Activated T-helper 17 cell treated with anti-CD3 and anti-CD28 coated beads, Interleukin-2, amount 50 U/mL, for 72 hours (primary cell): ENCODE measurements at regions not wholly inside any gene's neighbourhood (a gene's known extent, or its start where the extent isn't known, plus 50 kb on each side); places are given as distances from the start of the nearest gene placed in this dataset.
"Not testable (repeated sequence)": the region's sequence is repeated elsewhere in the genome, so short reads cannot be mapped to it uniquely, and the experiment has no call there.

Experiments used
- ATAC-seq: fragments of 150-1000 bp; cut with Tn5 transposase; replicated peaks from 2 replicates; pipeline ENCODE4 v1.10.0; 2021; ENCODE audit warnings: mild to moderate bottlenecking, moderate library complexity
- H3K27ac Mint-ChIP-seq: one replicate; pipeline ENCODE4 v1.8.0; 2022; ENCODE audit warnings: mixed read lengths
- H3K27me3 Mint-ChIP-seq: one replicate; pipeline ENCODE4 v1.8.0; 2022; ENCODE audit warnings: mixed read lengths
- H3K36me3 Mint-ChIP-seq: one replicate; pipeline ENCODE4 v1.8.0; 2022; ENCODE audit warnings: low read depth, mild to moderate bottlenecking, mixed read lengths
- H3K4me1 Mint-ChIP-seq: one replicate; pipeline ENCODE4 v1.8.0; 2022; ENCODE audit warnings: mixed read lengths
- H3K4me3 Mint-ChIP-seq: one replicate; pipeline ENCODE4 v1.8.0; 2022; ENCODE audit warnings: mild to moderate bottlenecking, mixed read lengths
- H3K9me3 Mint-ChIP-seq: one replicate; pipeline ENCODE4 v1.8.0; 2022; ENCODE audit warnings: mixed read lengths

- no peak for ATAC-seq
- Mint-ChIP-seq H3K27ac (no peak overlapping the region), H3K9me3 (peaks cover 12% of the 10 kb centered on the region), H3K27me3 (no peaks in the 10 kb centered on the region), H3K4me3 (no peak overlapping the region), H3K36me3 (no peaks in the 10 kb centered on the region), H3K4me1 (no peaks in the 10 kb centered on the region)
Measured at GRCh38 chr4:104353481-104353880, 141.2 kb downstream of the CXXC4 start.

DNA sequence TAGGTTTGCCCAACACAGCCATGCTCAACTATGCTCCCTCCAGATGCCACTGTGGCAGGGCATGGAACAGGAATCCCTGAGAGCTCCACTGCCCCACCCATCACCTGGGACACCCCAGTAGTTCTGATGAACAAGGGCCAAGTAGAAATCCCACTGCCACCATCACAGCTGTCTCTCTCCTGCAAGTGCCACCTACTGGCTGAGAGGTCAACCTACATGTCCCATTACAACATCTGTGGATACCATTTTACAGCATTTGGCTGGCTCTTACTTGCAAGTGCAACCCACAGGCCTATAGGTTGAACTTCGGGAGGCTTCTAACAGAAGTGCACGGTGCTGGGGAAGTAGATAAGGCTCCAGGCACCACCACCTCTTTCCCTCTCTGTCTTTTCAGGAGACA, 142.5 kb downstream of the CXXC4 start:
- H3K27ac Mint-ChIP-seq, result no peak overlapping the region
- H3K4me3 Mint-ChIP-seq, result no peak overlapping the region
- no peak for ATAC-seq
- H3K27me3 Mint-ChIP-seq, result no peaks in the 10 kb centered on the region
- no peaks in the 10 kb centered on the region for H3K4me1 Mint-ChIP-seq
- H3K36me3 Mint-ChIP-seq, result no peaks in the 10 kb centered on the region
- H3K9me3 Mint-ChIP-seq, result peaks cover 12% of the 10 kb centered on the region

- H3K27ac Mint-ChIP-seq, result no peak overlapping the region
- H3K27me3 Mint-ChIP-seq, result no peaks in the 10 kb centered on the region
- no peak for ATAC-seq
- no peaks in the 10 kb centered on the region for H3K4me1 Mint-ChIP-seq
- no peaks in the 10 kb centered on the region for H3K36me3 Mint-ChIP-seq
- H3K9me3 Mint-ChIP-seq, result peaks cover 9% of the 10 kb centered on the region
- no peak overlapping the region for H3K4me3 Mint-ChIP-seq
Measured at GRCh38 chr4:104351706-104352105, 143.0 kb downstream of the CXXC4 start.

GRCh38 chr4:104345598-104346242, 149.0 kb downstream of the CXXC4 start:
- Mint-ChIP-seq H3K4me3 (no peak overlapping the region), H3K36me3 (no peaks in the 10 kb centered on the region), H3K27ac (no peak overlapping the region), H3K9me3 (peaks cover 3% of the 10 kb centered on the region), H3K27me3 (no peaks in the 10 kb centered on the region), H3K4me1 (no peaks in the 10 kb centered on the region)
- ATAC-seq, result no peak

- Mint-ChIP-seq H3K9me3 (no peaks in the 10 kb centered on the region), H3K27me3 (no peaks in the 10 kb centered on the region), H3K4me1 (no peaks in the 10 kb centered on the region), H3K4me3 (no peak overlapping the region), H3K27ac (no peak overlapping the region), H3K36me3 (no peaks in the 10 kb centered on the region)
- no peak for ATAC-seq
Measured at GRCh38 chr4:104344342-104344980, 150.2 kb downstream of the CXXC4 start.

- Mint-ChIP-seq H3K9me3 (no peaks in the 10 kb centered on the region), H3K36me3 (no peaks in the 10 kb centered on the region), H3K27ac (no peak overlapping the region), H3K4me3 (no peak overlapping the region), H3K4me1 (no peaks in the 10 kb centered on the region), H3K27me3 (no peaks in the 10 kb centered on the region)
- no peak for ATAC-seq
Measured at GRCh38 chr4:104334410-104334809, 160.3 kb downstream of the CXXC4 start.

GRCh38 chr4:104330125-104330905, 164.4 kb downstream of the CXXC4 start:
- Mint-ChIP-seq H3K27me3 (no peaks in the 10 kb centered on the region), H3K27ac (no peak overlapping the region), H3K36me3 (no peaks in the 10 kb centered on the region), H3K9me3 (peaks cover 3% of the 10 kb centered on the region), H3K4me3 (no peak overlapping the region), H3K4me1 (no peaks in the 10 kb centered on the region)
- no peak for ATAC-seq

DNA sequence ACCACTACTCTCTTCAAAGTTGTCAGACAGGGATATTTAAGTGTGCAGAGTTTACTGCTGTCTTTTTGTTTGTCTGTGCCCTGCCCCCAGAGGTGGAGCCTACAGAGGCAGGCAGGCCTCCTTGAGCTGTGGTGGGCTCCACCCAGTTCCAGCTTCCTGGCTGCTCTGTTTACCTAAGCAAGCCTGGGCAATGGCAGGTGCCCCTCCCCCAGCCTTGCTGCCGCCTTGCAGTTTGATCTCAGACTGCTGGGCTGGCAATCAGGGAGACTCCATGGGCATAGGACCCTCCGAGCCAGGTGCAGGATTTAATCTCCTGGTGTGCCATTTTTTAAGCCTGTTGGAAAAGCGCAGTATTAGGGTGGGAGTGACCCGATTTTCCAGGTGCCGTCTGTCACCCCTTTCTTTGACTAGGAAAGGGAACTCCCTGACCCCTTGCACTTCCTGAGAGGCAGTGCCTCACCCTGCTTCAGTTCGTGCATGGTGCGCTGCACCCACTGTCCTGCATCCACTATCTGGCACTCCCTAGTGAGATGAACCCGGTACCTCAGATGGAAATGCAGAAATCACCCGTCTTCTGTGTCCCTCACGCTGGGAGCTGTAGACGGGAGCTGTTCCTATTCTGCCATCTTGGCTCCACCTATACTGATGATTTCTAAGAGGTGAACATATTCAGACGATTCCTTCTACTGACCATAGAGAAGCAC, 167.6 kb downstream of the CXXC4 start:
- not testable (repeated sequence) for ATAC-seq, H3K9me3 Mint-ChIP-seq, H3K27ac Mint-ChIP-seq, H3K4me3 Mint-ChIP-seq, H3K36me3 Mint-ChIP-seq, H3K4me1 Mint-ChIP-seq, H3K27me3 Mint-ChIP-seq

DNA sequence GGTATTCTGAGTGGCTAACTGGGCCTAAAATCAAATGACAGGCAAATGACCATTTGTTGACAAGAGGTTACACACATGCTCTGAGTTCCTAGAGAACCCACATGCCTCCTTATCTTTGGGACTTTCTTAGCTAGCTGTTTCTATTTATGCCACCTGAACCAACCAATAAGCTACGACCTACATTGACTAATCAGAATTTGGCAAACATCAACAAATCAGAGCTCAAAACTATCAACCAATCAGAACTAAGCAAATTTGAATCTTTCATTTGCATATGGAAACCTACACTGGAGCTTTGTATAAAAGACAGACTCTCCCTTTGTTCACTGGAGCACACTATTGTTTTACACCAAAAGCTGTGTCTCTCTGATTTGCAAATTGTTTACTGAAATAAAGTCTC, 192.0 kb downstream of the CXXC4 start:
- H3K27me3 Mint-ChIP-seq, result no peaks in the 10 kb centered on the region
- H3K27ac Mint-ChIP-seq, result no peak overlapping the region
- H3K4me1 Mint-ChIP-seq, result no peaks in the 10 kb centered on the region
- H3K4me3 Mint-ChIP-seq, result no peak overlapping the region
- H3K36me3 Mint-ChIP-seq, result no peaks in the 10 kb centered on the region
- no peaks in the 10 kb centered on the region for H3K9me3 Mint-ChIP-seq
- no peak for ATAC-seq

DNA sequence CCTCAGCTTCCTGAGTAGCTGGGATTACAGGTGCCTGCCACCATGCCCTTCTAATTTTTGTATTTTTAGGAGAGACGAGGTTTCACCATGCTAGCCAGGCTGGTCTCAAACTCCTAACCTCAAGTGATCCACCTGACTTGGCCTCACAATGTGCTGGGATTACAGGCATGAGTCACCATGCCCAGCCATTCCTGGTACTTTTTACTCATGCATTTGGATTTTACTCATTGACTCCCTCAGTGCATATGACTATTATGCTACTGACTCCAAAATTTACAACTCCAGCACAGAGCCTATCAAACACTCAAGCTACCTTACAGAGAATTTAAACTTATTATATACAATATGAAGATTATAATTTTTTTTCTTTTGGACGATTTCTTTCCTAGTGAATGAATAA, 199.9 kb downstream of the CXXC4 start:
- Mint-ChIP-seq H3K27ac (no peak overlapping the region), H3K9me3 (peaks cover 11% of the 10 kb centered on the region), H3K4me1 (no peaks in the 10 kb centered on the region), H3K36me3 (no peaks in the 10 kb centered on the region), H3K27me3 (no peaks in the 10 kb centered on the region), H3K4me3 (no peak overlapping the region)
- no peak for ATAC-seq

GRCh38 chr4:104286867-104287266, 207.8 kb downstream of the CXXC4 start:
- no peak for ATAC-seq
- Mint-ChIP-seq H3K36me3 (no peaks in the 10 kb centered on the region), H3K4me3 (no peak overlapping the region), H3K9me3 (peaks cover 7% of the 10 kb centered on the region), H3K27me3 (no peaks in the 10 kb centered on the region), H3K27ac (no peak overlapping the region), H3K4me1 (no peaks in the 10 kb centered on the region)

DNA sequence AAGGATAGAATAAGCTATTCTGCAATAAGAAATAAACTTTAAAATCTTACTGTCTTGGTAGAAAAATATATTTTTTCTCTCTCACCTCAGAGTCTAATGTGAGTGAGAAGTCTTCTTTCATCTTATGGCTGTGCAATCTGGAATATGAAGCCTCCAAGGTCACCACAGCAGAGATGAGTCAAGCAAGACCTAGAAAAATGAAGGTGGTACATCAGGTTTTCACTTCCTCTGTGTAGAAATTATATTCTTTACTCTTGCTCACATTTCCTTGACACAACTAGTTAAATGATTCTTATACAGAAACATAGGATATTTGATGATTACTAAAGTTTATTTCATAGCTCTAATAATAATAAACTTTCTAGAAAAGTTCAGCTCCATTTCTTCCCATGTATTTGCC, 211.4 kb downstream of the CXXC4 start:
- H3K4me1 Mint-ChIP-seq, result no peaks in the 10 kb centered on the region
- H3K4me3 Mint-ChIP-seq, result no peak overlapping the region
- no peaks in the 10 kb centered on the region for H3K36me3 Mint-ChIP-seq
- no peaks in the 10 kb centered on the region for H3K9me3 Mint-ChIP-seq
- no peak for ATAC-seq
- H3K27ac Mint-ChIP-seq, result no peak overlapping the region
- H3K27me3 Mint-ChIP-seq, result no peaks in the 10 kb centered on the region

- Mint-ChIP-seq H3K4me3 (no peak overlapping the region), H3K27ac (no peak overlapping the region), H3K27me3 (no peaks in the 10 kb centered on the region), H3K36me3 (no peaks in the 10 kb centered on the region), H3K9me3 (no peaks in the 10 kb centered on the region), H3K4me1 (no peaks in the 10 kb centered on the region)
- ATAC-seq, result no peak
Measured at GRCh38 chr4:104279744-104280143, 214.9 kb downstream of the CXXC4 start.

- Mint-ChIP-seq H3K27ac (no peak overlapping the region), H3K4me1 (no peaks in the 10 kb centered on the region), H3K9me3 (no peaks in the 10 kb centered on the region), H3K4me3 (no peak overlapping the region), H3K36me3 (no peaks in the 10 kb centered on the region), H3K27me3 (no peaks in the 10 kb centered on the region)
- ATAC-seq, result no peak
Measured at GRCh38 chr4:104272966-104273365, 221.7 kb downstream of the CXXC4 start.

GRCh38 chr4:104269603-104270002, 225.1 kb downstream of the CXXC4 start:
- not testable (repeated sequence) for ATAC-seq, H3K27ac Mint-ChIP-seq, H3K4me3 Mint-ChIP-seq, H3K36me3 Mint-ChIP-seq, H3K4me1 Mint-ChIP-seq, H3K9me3 Mint-ChIP-seq, H3K27me3 Mint-ChIP-seq
